AG10803 (cell line): ENCODE measurements at regions not wholly inside any gene's neighbourhood (a gene's known extent, or its start where the extent isn't known, plus 50 kb on each side); places are given as distances from the start of the nearest gene placed in this dataset.
"Not testable (repeated sequence)": the region's sequence is repeated elsewhere in the genome, so short reads cannot be mapped to it uniquely, and the experiment has no call there.

ENCODE experiments used
- DNase-seq: peaks from one replicate; pipeline ENCODE4 v3.0.0; 2010; ENCODE audit warnings: low read depth
- H3K4me3 ChIP-seq: 2 replicates; pipeline ENCODE4 v1.5.1; 2011; ENCODE audit warnings: mild to moderate bottlenecking, low read length, control low read depth
- TF ChIP-seq, protein P1 (sequence below): conservative IDR thresholded peaks from 2 replicates; pipeline ENCODE4 v1.5.1; 2011; ENCODE audit warnings: mild to moderate bottlenecking, low read length, control low read depth, inconsistent platforms

GRCh38 chrX:13955975-13956374, 73.7 kb downstream of the GEMIN8 start:
- TF ChIP-seq, protein P1, sequence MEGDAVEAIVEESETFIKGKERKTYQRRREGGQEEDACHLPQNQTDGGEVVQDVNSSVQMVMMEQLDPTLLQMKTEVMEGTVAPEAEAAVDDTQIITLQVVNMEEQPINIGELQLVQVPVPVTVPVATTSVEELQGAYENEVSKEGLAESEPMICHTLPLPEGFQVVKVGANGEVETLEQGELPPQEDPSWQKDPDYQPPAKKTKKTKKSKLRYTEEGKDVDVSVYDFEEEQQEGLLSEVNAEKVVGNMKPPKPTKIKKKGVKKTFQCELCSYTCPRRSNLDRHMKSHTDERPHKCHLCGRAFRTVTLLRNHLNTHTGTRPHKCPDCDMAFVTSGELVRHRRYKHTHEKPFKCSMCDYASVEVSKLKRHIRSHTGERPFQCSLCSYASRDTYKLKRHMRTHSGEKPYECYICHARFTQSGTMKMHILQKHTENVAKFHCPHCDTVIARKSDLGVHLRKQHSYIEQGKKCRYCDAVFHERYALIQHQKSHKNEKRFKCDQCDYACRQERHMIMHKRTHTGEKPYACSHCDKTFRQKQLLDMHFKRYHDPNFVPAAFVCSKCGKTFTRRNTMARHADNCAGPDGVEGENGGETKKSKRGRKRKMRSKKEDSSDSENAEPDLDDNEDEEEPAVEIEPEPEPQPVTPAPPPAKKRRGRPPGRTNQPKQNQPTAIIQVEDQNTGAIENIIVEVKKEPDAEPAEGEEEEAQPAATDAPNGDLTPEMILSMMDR: no peak
- no peak overlapping the region for H3K4me3 ChIP-seq
- no peak for DNase-seq

- TF ChIP-seq, protein P1: no peak
- H3K4me3 ChIP-seq: no peak overlapping the region
- DNase-seq: no peak
Observed at GRCh38 chrX:13955095-13955647, 74.5 kb downstream of the GEMIN8 start.

DNA sequence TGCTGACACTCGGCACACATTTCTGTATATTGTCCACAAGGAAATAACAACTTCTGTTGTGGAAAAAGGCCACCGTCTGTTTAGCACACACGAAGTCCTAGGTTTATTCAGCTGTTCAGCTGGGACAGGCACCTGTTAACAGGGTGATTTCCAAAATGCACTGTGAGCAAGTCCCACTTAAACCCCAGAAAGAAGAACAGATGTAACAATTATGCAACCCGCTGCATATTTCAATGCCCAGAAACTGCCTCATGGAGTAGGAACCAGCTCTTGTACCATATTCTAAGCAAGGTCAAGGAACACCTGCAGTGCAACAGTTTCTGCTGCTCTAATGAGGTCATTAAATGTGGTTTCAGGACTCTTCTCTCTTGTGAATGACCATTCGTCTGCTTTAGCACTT, 77.1 kb downstream of the GEMIN8 start:
- H3K4me3 ChIP-seq: no peak overlapping the region
- TF ChIP-seq, protein P1: no peak
- no peak for DNase-seq

DNA sequence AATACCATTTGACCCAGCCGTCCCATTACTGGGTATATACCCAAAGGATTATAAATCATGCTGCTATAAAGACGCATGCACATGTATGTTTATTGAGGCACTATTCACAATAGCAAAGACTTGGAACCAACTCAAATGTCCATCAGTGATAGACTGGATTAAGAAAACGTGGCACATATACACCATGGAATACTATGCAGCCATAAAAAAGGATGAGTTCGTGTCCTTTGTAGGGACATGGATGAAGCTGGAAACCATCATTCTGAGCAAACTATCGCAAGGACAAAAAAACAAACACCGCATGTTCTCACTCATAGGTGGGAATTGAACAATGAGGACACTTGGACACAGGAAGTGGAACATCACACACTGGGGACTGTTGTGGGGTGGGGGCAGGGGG, 83.5 kb downstream of the GEMIN8 start:
- DNase-seq, H3K4me3 ChIP-seq: not testable (repeated sequence)

GRCh38 chrX:13945787-13946186, 83.9 kb downstream of the GEMIN8 start:
- H3K4me3 ChIP-seq, DNase-seq: not testable (repeated sequence)

DNA sequence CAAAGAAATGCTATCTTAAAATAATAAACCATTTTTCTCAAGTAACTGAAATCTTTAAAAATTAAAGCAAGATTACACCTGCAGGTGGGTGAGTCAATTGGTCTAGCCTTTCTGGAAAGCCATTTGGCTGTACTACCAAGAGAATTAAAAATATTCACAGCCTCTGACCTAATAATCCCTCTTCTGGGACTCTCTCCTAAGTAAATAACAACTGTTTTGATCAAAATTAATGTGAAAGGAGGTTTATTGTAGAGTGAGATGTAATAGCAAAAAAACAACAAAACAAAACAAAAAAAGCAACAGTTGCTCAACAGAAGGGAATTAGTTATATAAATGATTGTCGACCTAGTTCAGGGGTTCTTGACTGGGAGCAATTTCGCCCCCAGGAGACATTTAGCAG, 89.0 kb downstream of the GEMIN8 start:
- TF ChIP-seq, protein P1: no peak
- H3K4me3 ChIP-seq: no peak overlapping the region
- no peak for DNase-seq

GRCh38 chrX:13939741-13940597, 89.7 kb downstream of the GEMIN8 start:
- H3K4me3 ChIP-seq: no peak overlapping the region
- DNase-seq: no peak
- TF ChIP-seq, protein P1: no peak

DNA sequence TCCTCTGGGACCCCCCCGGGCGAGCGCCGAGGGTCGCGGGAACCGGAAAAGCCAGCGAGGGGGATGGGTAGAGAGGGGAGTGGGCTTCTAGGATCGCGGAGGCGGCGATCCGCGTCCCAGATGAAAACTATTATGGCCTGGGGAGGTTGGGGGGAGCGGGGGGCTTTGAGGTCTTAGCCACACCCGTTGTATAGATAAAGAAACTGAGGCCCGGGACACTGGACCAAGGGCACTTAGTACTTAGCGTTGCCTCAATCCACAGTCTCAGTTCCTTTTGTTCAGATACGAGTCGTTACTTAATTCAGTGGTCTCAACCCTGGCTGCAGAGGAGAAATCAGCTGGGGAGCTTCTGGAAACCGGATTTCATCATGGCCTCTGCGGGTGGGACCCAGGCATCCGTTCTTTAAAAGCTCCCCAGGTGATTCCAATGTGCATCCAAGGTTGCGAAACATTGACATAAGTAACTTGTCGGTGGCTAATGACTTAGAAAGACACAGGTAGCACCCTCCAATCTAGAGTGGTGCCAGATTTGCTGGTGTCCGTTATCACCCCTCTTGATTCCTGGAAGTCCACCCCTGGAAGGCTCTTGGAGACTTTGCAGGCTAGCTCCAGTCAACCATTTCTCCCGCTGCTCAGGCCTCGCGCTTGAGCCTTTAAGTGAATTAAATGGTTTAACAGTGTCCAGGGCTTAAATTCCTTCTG, 90.7 kb downstream of the GEMIN8 start:
- TF ChIP-seq, protein P1: no peak
- no peak overlapping the region for H3K4me3 ChIP-seq
- DNase-seq: no peak
